HG03060 (cell line): ENCODE measurements at regions not wholly inside any gene's neighbourhood (a gene's known extent, or its start where the extent isn't known, plus 50 kb on each side); places are given as distances from the start of the nearest gene placed in this dataset.

ENCODE experiments used
- ATAC-seq: cut with Tn5 transposase; IDR thresholded peaks from one replicate; pipeline ENCODE4 v1.9.1; 2021; ENCODE audit warnings: low read depth, moderate number of reproducible peaks; ENCODE audit not compliant: unreplicated experiment

DNA sequence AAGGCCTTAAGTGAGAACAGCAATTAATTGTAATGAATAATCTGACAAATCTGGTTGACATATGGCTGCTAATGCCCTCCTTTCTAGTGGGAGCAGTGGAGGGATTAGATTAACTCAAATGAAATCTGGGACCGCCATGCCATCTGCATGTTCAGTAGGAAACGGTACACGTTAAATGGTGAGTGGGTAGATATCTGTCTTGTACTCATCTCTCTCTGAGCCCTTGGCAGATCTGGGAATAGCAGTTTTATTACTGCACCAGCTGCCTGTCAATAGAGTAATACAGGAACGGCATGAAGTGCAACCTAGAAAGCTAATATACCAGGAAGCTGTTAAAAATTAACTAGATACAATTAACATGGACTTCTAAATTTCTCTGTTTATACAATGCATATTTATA lies 258.8 kb downstream of the GPD2 start:
- ATAC-seq: no peak

DNA sequence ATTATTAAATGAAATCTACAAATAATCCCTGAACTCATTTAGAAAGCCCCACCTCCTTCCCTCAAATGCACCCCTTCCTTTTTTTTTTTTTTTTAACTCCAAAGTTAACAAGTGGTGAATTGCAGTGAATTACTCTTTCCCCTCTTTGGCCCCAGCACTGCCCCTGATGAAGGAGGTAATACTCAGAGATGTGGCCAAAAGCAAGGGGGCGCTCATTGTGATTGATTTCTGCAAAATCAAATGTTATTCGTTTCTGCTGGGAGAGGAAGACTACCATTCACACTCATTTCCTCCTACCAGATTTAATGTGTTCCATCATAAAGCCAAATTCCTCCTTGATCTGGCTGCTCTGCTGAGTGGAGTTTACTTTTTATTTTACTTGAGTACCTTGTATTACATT lies 259.4 kb downstream of the GPD2 start:
- no peak for ATAC-seq

DNA sequence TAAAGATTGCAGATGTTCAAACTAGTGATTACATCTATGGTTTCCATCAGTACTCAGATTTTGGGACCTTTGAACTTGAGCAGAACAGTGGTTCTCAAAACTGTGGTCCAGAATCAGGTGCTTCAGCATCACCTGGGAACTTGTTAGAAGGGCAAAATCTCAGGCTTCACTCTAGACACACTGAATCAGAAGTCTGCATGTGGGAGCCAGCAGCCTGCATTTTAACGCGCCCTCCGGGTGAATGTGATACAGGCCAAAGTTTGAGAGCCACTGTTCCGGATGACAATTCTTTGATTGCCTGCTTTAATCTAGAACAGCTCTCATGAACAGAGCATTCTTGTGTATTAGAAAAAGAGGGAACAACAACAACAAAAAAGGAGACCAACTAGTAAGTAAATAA lies 261.7 kb downstream of the GPD2 start:
- ATAC-seq: no peak

DNA sequence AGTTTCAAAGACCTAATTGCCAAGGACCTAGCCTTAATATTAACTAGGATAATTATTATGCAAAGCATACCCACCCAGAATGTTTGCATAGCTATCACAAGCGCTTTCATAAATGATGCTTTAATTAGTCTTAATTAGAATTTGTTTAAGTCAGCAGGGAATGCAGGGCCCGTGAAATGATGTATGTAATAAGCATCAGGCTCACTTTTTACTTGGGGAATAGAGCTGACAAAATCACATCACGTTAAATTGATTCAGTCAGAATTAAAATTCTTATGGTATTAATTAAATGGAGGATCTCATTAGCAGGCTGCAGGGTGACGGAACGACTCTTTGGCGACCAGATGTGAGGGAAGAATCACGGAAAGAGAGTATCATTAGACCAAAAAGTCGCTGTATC lies 264.5 kb downstream of the GPD2 start:
- no peak for ATAC-seq

DNA sequence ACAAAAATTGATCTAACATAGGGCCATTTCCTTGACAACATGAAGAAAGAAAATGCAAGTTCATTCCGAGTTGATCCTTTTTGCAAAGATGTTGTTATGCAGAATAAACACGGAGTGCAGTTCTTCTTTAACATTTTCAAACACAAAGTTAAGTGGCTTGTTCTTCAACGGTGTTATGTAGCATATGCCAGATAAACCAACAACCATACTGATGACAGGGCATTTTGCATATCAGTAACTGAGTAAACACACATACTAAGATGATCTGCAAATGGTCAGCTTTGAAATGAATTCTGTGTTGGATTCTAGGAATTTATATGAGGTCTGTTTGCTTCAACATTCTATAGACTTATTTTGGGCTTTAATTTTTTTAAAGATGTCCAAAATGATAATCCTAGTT lies 266.4 kb downstream of the GPD2 start:
- ATAC-seq: no peak

DNA sequence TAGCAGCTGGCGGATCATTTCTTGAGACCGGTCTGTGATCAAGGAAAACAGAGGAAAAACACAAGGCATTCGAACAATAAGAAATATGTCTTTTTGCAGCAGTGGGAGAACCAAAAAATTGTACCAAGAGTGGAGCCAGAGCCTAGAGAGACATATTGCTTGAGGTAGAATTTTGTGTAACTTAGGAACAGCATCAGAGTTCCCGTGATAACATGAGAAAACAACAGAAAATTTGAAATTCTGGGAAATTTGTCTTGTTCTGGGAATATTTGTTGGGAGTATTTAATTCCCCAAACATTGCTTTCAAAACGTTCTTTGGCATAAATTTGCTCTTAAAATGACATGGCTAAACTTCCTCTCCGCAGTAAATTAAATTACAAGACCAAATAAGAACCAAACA lies 267.5 kb downstream of the GPD2 start:
- ATAC-seq: no peak

DNA sequence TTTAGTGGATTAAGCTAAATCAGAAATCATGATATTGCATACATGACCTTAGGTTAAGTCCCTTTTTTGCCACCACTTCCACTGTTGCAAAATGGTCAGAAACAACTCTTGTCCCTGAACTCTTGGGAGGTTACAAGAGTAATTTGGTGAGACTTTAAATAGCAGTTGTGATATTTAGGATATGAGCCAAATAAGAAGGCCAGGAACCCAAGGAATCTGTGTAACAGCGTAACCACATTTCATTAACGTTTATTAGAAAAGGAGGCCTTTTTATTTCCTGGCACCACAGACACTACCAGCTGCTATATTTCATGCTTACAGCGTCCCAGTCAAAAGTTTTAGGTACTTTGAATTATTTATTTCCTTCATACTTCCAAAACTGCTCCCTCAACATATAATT lies 268.0 kb downstream of the GPD2 start:
- ATAC-seq: no peak

DNA sequence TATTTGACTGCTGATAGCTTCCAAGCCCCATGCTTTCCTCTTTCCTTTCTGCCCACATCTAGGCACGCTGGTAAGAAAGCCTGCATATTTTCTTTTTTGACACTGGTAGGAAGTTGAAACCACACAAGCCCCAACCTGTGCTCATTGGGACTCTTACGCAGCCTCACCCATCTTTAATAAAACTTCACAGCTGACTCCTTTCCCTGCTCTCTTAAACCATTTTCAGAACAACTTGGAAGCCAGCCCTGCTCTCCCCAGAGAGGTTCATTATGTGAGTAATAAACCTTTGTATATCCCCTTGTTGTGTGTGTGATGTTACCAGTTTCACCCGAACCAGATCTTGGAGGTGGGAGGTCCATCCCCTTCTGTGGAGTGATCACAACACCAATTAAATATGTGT lies 268.4 kb downstream of the GPD2 start:
- no peak for ATAC-seq

DNA sequence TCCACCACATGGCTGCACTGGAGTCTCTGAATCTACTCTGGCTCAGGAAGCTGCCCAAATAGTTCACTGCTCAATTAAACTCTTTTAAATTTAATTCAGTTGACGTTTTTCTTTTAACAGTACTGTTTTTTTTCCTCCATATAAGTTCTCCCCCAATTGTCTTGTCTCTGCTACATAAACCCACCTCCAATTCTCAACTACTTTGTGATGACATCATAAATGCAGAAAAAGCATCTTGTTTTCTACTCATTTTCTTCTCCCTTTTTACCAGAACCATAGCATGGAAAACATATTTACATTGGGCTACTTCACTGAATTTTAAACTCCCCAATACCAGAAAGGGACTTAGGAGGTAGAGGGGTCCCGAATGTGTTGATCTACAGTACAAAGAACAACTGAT lies 270.4 kb downstream of the GPD2 start:
- ATAC-seq: no peak

DNA sequence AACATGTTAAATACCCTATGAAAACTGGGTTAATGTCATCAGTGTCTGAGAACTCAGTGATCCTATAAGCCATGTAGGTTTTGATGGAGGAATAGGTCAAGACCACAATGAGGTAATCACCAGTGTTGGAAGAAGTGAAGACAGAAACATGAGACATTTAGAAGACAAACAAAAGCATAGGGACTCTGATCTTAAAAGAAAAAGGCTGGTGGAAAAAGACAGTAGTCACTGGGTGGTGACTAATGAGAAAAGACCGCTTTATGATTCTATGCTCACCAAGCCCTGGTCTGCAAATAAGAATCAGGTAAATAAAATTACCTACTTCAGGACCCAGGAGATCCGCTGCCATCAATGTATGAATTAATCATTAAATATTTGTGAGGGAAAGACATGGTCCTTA lies 271.9 kb downstream of the GPD2 start:
- ATAC-seq: no peak

DNA sequence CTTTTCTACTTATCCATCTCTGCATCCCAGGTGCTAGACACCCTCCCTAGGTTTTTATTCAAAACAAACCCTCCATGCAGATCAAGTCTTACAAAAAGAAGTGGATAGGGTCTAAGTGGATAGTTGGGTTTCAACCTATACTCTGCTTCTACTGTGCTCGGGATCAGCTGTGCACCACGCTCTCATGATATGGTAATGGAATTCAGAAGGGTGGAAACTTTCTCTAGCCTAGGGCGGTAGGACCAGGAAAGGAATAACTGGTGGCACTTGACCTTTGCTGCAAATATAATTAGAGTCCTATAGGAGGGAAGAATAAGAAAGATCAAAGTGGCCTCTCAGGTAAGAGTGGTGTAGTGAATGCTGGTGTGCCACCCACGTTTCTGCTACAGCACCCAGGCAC lies 272.9 kb downstream of the GPD2 start:
- no peak for ATAC-seq

DNA sequence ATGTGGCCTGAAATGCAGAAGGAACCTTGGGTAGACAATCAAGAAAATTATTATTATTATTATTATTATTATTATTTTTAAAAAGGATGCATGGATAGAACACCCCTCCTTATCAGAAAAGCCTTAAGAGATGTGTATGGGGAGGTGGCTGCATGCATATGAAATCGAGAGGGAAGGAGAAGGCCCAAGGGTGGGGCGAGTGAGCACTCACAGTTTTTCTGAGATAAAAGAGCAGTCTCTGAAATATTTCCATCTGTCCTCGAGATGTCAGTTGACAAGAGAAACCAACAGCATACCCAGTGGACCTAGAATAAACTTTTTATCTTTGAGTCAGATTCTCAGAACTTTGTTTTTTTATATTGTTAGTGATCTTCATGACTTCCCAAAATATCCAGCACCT lies 282.9 kb downstream of the GPD2 start:
- ATAC-seq: no peak

DNA sequence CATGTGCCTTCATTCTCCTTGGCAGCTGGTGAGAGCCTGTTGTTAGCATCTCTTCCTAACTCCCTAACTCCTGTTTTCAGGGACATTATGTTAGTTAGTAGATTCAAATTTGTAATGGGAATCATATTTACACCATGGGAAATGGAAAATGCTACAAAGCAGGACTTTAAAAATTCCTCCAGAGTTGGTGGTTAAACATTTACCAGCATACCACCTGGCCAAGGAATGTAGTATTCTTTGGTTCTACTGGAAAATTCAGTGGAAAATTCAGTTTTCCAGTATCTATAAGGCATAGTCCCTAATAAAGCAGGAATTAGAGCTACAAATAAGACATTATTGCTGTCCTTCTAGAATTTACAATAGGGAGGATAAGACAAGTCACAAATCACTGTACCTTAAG lies 291.7 kb downstream of the GPD2 start:
- ATAC-seq: no peak

DNA sequence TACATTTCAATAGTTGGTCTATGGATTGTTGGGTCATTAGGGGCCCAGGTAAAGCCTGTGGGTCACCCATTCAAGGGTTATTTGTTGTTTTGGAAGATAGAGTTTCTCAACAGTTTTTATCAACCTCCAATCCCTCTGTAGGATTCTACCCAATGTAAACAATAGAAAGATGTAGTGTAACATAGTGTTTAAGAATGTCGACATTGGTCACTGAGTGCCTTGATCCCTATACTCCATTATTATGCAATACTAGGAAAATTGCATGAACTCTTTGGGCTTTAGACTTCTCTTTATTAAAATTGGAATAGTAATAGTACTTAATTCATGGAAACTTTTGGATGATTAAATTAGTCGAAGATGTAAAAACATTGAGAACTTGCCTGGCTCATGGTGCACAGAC lies 292.1 kb downstream of the GPD2 start:
- ATAC-seq: no peak

DNA sequence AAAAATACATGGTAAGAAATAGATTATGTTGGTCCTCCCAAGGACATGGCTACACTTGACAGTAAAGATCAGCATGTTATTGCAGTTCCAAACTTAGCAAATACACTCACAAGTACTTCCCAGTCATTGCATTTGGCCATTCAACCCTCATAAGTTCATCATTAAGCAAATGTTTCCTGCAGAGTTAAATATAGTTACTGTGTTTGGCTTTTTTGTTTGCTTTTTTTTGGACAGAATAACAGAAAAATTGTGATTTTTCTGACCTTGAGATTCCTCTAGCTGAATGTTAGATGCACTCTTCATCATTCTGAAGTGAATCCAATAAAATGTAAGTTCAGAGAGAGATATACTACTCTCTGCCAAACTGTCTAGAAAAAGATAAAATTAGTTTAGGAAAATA lies 295.3 kb downstream of the GPD2 start:
- ATAC-seq: no peak

DNA sequence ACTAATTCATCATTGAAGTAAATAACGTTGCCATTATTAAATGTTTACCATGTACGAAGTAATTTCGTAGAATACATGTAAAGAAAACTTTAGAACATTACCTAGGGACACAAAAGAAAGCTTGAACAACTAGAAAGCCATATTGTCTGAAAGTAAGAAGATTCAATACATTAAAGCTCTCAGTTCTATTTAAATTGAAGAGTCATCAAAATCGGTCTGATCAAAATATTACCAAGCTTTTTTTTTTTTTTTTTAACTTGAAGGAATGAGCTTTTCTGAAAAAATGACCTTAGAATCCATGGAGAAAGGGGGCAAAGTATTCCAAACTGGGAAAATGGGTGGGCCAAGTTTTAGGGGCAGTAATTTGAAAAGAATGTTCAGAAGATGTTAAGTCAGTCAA lies 300.8 kb downstream of the GPD2 start:
- ATAC-seq: no peak

DNA sequence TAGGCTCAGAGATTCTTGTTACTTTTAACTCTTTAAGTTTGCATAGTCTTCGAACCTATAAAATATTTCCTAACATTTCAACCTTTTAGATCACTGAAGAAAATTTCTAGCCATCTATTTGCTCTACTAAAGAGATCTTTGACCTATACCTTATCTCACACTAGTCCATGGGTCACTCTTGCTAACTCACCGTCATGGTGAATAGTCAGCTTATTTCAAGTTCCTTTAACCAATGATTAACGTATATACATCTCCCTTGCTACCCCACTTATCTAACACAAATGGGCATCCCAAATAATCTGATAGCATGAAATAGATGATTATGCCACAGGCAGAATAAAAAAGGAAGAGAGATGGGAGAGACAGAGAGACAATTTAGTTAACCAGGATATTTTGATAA lies 303.1 kb downstream of the GPD2 start:
- no peak for ATAC-seq

DNA sequence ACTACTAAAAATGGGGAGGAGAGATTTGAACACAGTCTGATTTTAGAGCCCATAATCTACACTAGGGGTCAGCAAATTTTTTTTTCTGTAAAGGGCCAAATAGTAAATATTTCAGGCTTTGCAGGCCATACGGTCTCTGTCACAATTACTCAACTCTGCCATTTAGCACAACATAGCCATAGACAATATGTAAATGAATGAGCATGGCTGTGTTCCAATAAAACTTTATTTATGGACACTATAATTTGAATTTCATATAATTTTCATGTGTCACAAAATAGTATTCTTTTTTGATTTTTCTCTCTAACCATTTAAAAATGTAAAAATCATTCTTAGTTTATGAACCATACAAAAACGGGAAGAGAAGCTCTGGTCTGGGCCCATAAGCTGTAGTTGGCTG lies 309.4 kb downstream of the GPD2 start:
- no peak for ATAC-seq

DNA sequence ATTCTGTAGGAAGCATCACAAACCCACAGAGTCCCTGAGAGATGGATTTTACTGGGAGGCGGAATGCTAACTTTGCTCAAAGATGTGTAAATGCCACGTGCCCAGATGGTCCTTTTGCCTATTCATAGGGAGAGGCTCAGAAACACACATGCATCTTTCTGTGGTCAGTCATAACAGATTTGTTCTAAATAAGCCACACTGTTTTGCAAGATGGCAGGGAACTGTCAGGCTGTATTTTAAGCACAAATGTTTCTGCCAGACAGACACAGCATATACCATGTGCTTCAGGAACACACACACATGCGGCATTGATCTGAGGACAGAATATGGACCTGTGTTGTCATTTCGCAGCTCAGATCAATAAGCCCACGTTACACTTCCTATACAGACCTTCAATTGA lies 312.0 kb downstream of the GPD2 start:
- ATAC-seq: no peak

DNA sequence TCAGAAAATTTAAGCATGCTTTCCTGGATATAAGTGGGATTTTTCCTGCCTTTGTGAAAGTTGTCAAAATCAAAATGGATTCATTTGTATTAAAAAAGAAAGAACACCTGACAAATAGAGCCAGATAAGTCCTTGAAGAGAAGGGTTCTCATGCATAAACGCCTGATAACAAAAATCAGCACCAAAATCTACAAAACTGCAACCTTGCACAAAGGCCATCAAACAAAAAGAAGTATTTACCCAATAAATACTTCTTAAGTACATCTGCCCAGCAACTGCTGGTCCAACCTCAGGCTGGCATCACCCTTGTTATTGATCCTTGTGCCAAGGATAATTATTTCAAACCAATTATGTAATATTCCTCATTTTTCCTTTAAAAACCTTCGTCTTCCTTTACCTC lies 315.9 kb downstream of the GPD2 start:
- ATAC-seq: no peak

DNA sequence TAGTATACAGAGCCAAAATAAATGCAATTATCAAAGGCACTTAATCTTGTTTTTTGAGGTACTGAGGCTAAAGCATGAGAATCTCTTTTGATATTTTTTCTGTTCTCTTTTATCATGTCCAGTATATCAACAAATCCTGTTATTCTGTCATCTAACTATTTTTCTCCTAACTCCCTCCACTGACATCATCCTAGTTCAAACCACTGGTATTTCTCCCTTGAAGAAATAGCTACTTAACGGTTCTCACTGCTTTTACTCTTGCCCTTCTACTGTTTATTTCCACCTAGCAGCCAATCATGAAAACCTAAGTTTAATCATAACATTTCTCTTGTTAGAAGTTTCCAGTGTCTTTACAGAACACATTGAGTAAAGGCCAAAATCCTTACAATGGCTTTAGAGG lies 317.6 kb downstream of the GPD2 start:
- ATAC-seq: no peak

DNA sequence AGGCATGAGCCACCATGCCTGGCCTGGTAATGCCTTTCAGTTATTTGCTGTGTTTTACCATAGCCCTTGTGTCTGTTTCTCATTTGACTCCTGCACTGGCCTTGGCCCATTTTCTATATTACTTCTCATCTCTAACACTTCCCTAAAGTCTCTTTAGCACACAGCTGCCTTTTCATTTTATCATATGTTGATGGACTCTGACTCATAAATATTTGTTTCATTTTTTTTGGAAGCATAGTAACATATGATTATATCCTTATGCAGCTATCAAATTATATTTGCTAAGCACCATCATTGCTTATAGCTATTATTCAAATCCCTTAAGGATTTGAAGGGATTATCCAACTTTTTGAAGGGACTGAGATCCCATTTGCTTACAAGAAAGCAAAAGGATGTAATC lies 320.3 kb downstream of the GPD2 start:
- ATAC-seq: no peak

DNA sequence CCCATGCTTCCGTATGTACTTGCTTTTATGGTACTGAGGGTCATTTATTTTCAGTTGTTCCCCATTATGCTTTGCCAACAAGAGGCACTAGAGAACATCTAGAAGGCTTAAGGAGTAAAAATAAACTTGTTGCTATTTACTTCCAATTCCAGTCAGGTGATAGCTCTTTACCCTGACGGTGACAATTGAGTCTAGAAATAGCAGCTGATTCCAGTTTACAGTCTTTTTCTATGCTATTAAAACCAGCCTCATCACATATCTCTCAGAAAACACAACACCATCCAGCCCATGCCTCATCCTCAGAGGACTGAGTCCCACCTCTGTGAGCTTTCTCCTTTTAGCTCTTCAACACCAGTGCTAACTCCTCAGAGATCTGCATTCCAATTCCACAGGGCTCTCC lies 327.0 kb downstream of the GPD2 start:
- no peak for ATAC-seq

DNA sequence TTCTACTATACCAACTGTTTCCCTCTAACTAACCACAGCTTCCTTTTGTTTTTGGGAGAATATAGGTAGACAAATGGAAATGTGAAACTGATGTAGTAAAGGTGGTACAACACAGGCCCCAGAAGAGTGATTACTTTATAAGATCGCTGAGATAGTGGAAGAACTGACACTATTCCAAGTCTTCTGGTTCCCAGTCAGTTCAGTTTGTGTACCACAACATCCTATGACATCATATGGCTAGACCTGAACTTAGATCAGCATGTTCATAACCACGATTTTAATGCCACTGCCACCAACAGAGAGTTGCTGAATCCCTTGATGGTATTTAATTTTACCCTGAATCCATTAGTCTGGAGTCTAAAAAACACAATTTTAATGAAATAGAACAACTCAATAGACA lies 328.9 kb downstream of the GPD2 start:
- ATAC-seq: no peak
